Activated CD8-positive, alpha-beta T cell treated with anti-CD3 and anti-CD28 coated beads for 36 hours (primary cell): ENCODE measurements at regions not wholly inside any gene's neighbourhood (a gene's known extent, or its start where the extent isn't known, plus 50 kb on each side); places are given as distances from the start of the nearest gene placed in this dataset.

Experiments used
- ATAC-seq: fragments of 200-7000 bp; cut with Tn5 transposase; one replicate; pipeline ENCODE4 v1.10.0; 2021; ENCODE audit warnings: mild to moderate bottlenecking, moderate library complexity
- CTCF ChIA-PET: fragments of 350-600 bp; sonication (Branson Sonifier 250); formaldehyde crosslinking; loops from one replicate; lab custom pipeline; 2021; ENCODE audit warnings: antibody characterized with exemption; lab: Charles Lee
- POLR2A ChIA-PET: fragments of 350-600 bp; sonication (Branson Sonifier 250); formaldehyde crosslinking; loops from one replicate; lab custom pipeline; 2021; ENCODE audit warnings: antibody characterized with exemption; lab: Charles Lee
- DNase-seq: peaks from one replicate; pipeline ENCODE4 v3.0.0-alpha.2; 2020
- H3K27ac Mint-ChIP-seq: one replicate; pipeline ENCODE4 v1.8.0; 2021; ENCODE audit warnings: mild to moderate bottlenecking, mixed read lengths
- H3K27me3 Mint-ChIP-seq: one replicate; pipeline ENCODE4 v1.8.0; 2021; ENCODE audit warnings: mixed read lengths
- H3K36me3 Mint-ChIP-seq: one replicate; pipeline ENCODE4 v1.8.0; 2021; ENCODE audit warnings: low read depth, mixed read lengths
- H3K4me1 Mint-ChIP-seq: one replicate; pipeline ENCODE4 v1.8.0; 2021; ENCODE audit warnings: low read depth, mixed read lengths
- H3K4me3 Mint-ChIP-seq: one replicate; pipeline ENCODE4 v1.8.0; 2021; ENCODE audit warnings: mild to moderate bottlenecking, moderate library complexity, mixed read lengths
- H3K9me3 Mint-ChIP-seq: one replicate; pipeline ENCODE4 v1.8.0; 2021; ENCODE audit warnings: mixed read lengths
- intact Hi-C: fragments of 100-400 bp; cut with micrococcal nuclease; formaldehyde crosslinking; loops from one replicate; pipeline ENCODE4 v1.10.0; 2022
- TF ChIP-seq, protein P1 (sequence below): fragments of 200-600 bp; IDR thresholded peaks from one replicate; pipeline ENCODE4 v1.8.0; 2022; ENCODE audit warnings: antibody characterized with exemption, mild to moderate bottlenecking

DNA sequence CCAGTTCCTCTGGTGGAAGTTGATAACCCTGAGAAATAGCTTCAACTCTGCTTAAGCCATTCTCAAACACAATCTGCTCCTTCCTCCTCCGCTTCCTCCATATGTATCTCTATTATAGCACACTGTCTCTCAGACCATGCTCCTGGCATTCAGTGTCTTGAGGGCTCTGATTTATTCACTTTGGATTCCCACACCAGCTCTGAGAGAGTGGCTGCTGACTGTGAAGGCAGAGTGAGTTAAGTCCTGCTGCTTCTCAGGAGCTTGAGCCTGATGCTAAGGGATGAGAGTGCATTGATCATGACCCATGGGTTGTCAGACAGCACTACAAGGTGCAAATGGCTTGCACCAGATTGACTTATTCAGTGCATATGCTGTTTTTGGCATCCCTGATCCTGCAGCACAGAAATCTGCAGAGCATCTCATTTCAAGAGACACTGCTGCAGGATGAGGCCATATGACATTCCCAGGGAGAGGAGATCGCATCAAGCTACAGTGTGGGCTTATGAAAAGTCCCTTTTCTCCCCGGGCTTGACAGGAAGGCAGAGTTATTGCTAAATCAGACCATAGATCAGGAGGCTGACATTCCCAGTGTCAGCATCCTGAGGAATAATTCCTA lies 500.5 kb upstream of the RAB6C start:
- no peak overlapping the region for H3K27ac Mint-ChIP-seq
- intact Hi-C loops: no loop called here
- DNase-seq (no peak), ATAC-seq (no peak)
- H3K9me3 Mint-ChIP-seq: no peaks in the 10 kb centered on the region
- CTCF ChIA-PET: no interaction called here
- peaks cover 1% of the 10 kb centered on the region for H3K27me3 Mint-ChIP-seq
- H3K36me3 Mint-ChIP-seq: no peaks in the 10 kb centered on the region
- H3K4me1 Mint-ChIP-seq: no peaks in the 10 kb centered on the region
- TF ChIP-seq, protein P1, sequence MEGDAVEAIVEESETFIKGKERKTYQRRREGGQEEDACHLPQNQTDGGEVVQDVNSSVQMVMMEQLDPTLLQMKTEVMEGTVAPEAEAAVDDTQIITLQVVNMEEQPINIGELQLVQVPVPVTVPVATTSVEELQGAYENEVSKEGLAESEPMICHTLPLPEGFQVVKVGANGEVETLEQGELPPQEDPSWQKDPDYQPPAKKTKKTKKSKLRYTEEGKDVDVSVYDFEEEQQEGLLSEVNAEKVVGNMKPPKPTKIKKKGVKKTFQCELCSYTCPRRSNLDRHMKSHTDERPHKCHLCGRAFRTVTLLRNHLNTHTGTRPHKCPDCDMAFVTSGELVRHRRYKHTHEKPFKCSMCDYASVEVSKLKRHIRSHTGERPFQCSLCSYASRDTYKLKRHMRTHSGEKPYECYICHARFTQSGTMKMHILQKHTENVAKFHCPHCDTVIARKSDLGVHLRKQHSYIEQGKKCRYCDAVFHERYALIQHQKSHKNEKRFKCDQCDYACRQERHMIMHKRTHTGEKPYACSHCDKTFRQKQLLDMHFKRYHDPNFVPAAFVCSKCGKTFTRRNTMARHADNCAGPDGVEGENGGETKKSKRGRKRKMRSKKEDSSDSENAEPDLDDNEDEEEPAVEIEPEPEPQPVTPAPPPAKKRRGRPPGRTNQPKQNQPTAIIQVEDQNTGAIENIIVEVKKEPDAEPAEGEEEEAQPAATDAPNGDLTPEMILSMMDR: no peak
- POLR2A ChIA-PET: no interaction called here
- no peak overlapping the region for H3K4me3 Mint-ChIP-seq

GRCh38 chr2:129479892-129480291 lies 499.6 kb upstream of the RAB6C start:
- Mint-ChIP-seq H3K4me1 (no peaks in the 10 kb centered on the region), H3K9me3 (no peaks in the 10 kb centered on the region), H3K27me3 (peaks cover 1% of the 10 kb centered on the region), H3K36me3 (no peaks in the 10 kb centered on the region), H3K27ac (no peak overlapping the region), H3K4me3 (no peak overlapping the region)
- intact Hi-C loops: no loop called here
- DNase-seq (no peak), ATAC-seq (no peak)
- POLR2A ChIA-PET: no interaction called here
- TF ChIP-seq, protein P1: no peak
- CTCF ChIA-PET: no interaction called here

DNA sequence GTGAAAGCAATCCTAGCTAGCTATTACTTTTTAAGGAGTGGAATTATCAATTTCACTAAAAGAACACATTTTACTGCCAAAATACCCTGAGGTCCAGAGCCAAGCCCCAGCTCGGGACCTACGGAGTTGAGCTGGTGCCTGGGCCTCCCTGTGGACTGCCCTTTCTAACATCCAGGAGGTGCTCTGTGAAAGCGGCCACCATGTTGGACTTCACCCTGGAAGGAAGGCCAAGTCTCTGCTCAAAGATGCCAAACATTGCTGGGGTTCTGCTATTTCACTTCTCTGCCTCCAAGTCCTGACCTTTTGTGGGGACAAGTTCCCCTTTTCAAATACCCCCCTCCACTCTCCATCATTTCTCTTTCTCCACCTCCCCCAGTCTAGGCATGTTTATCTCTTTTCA lies 498.7 kb upstream of the RAB6C start:
- DNase-seq (no peak), ATAC-seq (no peak)
- no peaks in the 10 kb centered on the region for H3K9me3 Mint-ChIP-seq
- intact Hi-C loops: no loop called here
- H3K4me1 Mint-ChIP-seq: no peaks in the 10 kb centered on the region
- POLR2A ChIA-PET: no interaction called here
- CTCF ChIA-PET: no interaction called here
- H3K27me3 Mint-ChIP-seq: peaks cover 1% of the 10 kb centered on the region
- H3K27ac Mint-ChIP-seq: no peak overlapping the region
- no peak overlapping the region for H3K4me3 Mint-ChIP-seq
- TF ChIP-seq, protein P1: no peak
- no peaks in the 10 kb centered on the region for H3K36me3 Mint-ChIP-seq

GRCh38 chr2:129481306-129482219 lies 497.9 kb upstream of the RAB6C start:
- TF ChIP-seq, protein P1: no peak
- no peaks in the 10 kb centered on the region for H3K36me3 Mint-ChIP-seq
- H3K27me3 Mint-ChIP-seq: no peaks in the 10 kb centered on the region
- CTCF ChIA-PET: no interaction called here
- intact Hi-C loops: no loop called here
- H3K9me3 Mint-ChIP-seq: no peaks in the 10 kb centered on the region
- H3K4me1 Mint-ChIP-seq: no peaks in the 10 kb centered on the region
- no peak overlapping the region for H3K27ac Mint-ChIP-seq
- H3K4me3 Mint-ChIP-seq: no peak overlapping the region
- DNase-seq: no peak
- no peak for ATAC-seq
- POLR2A ChIA-PET: no interaction called here

DNA sequence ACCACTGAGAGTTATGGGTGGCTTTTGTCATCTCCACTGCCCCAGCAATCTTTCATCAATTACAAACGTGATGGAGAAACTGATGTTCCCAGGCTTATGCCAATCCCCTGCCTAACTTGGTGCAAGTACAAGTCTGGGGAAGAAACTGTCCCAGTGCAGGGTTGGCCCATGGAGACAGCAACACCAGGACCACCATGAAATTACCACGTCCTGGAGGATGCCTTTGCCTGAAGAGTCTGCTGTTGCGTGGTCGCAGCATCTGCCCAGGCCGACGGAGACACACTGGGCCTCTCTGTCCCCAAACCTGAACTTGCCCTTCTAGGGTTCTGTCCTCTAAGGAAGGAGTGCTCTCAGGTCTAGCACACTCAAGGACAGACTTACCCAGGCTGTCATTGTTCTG lies 496.8 kb upstream of the RAB6C start:
- Mint-ChIP-seq H3K36me3 (no peaks in the 10 kb centered on the region), H3K27ac (no peak overlapping the region), H3K4me3 (no peak overlapping the region), H3K9me3 (no peaks in the 10 kb centered on the region), H3K4me1 (no peaks in the 10 kb centered on the region), H3K27me3 (no peaks in the 10 kb centered on the region)
- intact Hi-C loops: no loop called here
- POLR2A ChIA-PET: no interaction called here
- CTCF ChIA-PET: no interaction called here
- ATAC-seq (no peak), DNase-seq (no peak)
- TF ChIP-seq, protein P1: no peak
